Neural crest cell (in vitro differentiated cells): ENCODE measurements at regions not wholly inside any gene's neighbourhood (a gene's known extent, or its start where the extent isn't known, plus 50 kb on each side); places are given as distances from the start of the nearest gene placed in this dataset.

ENCODE experiments used
- DNase-seq: peaks from one replicate; pipeline ENCODE4 v3.0.0; 2021; ENCODE audit warnings: low read depth, mixed read lengths, low spot score
- H3K27ac Mint-ChIP-seq: one replicate; pipeline ENCODE4 v1.8.0; 2021; ENCODE audit warnings: mild to moderate bottlenecking, mixed read lengths; ENCODE audit not compliant: unreplicated experiment
- H3K27me3 Mint-ChIP-seq: 2 replicates; pipeline ENCODE4 v1.8.0; 2021; ENCODE audit warnings: low read depth, mild to moderate bottlenecking, mixed read lengths
- H3K36me3 Mint-ChIP-seq: 2 replicates; pipeline ENCODE4 v1.8.0; 2021; ENCODE audit warnings: low read depth, mild to moderate bottlenecking, mixed read lengths
- H3K4me1 Mint-ChIP-seq: 2 replicates; pipeline ENCODE4 v1.8.0; 2021; ENCODE audit warnings: mixed read lengths
- H3K4me3 Mint-ChIP-seq: one replicate; pipeline ENCODE4 v1.8.0; 2021; ENCODE audit warnings: mild to moderate bottlenecking, mixed read lengths
- H3K9me3 Mint-ChIP-seq: 2 replicates; pipeline ENCODE4 v1.8.0; 2021; ENCODE audit warnings: mixed read lengths
- TF ChIP-seq, protein P1 (sequence below): fragments of 200-600 bp; sonication (generic); conservative IDR thresholded peaks from 2 replicates; pipeline ENCODE4 v1.5.0; 2021; ENCODE audit warnings: antibody characterized with exemption, mild to moderate bottlenecking

GRCh38 chr2:200761266-200761665 lies 50.4 kb upstream of the BZW1 start:
- Mint-ChIP-seq H3K4me3 (no peak overlapping the region), H3K36me3 (no peaks in the 10 kb centered on the region), H3K27me3 (peaks cover 27% of the 10 kb centered on the region), H3K4me1 (peaks cover 5% of the 10 kb centered on the region), H3K27ac (no peak overlapping the region), H3K9me3 (no peaks in the 10 kb centered on the region)
- no peak for DNase-seq
- TF ChIP-seq, protein P1, sequence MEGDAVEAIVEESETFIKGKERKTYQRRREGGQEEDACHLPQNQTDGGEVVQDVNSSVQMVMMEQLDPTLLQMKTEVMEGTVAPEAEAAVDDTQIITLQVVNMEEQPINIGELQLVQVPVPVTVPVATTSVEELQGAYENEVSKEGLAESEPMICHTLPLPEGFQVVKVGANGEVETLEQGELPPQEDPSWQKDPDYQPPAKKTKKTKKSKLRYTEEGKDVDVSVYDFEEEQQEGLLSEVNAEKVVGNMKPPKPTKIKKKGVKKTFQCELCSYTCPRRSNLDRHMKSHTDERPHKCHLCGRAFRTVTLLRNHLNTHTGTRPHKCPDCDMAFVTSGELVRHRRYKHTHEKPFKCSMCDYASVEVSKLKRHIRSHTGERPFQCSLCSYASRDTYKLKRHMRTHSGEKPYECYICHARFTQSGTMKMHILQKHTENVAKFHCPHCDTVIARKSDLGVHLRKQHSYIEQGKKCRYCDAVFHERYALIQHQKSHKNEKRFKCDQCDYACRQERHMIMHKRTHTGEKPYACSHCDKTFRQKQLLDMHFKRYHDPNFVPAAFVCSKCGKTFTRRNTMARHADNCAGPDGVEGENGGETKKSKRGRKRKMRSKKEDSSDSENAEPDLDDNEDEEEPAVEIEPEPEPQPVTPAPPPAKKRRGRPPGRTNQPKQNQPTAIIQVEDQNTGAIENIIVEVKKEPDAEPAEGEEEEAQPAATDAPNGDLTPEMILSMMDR, result no peak
